Kidney (tissue), 13 donors: ENCODE measurements at regions not wholly inside any gene's neighbourhood (a gene's known extent, or its start where the extent isn't known, plus 50 kb on each side); places are given as distances from the start of the nearest gene placed in this dataset.

Source experiments
- DNase-seq, 5 donors: peaks; one replicate each; pipeline ENCODE4 v3.0.0-alpha.2; 2013 to 2020
- FAIRE-seq: peaks from 2 replicates; lab custom pipeline; 2012; peaks lifted over from hg19 to GRCh38; lab: Jason Lieb, UNC
- H3K27ac ChIP-seq, 2 donors: one replicate each; pipeline ENCODE4 v1.7.0; 2013; ENCODE audit warnings: low read depth in 2 of 2, low read length in 2 of 2, inconsistent platforms in 1 of 2
- H3K27me3 ChIP-seq: one replicate; pipeline ENCODE4 v1.7.1; 2013; ENCODE audit warnings: low read length, inconsistent platforms; ENCODE audit not compliant: control insufficient read depth, insufficient read depth
- H3K36me3 ChIP-seq, 3 donors: one replicate each; pipeline versions ENCODE4 v1.7.0 to v1.7.1; 2013; ENCODE audit warnings: low read length in 3 of 3, control low read depth in 1 of 3, inconsistent platforms in 1 of 3; ENCODE audit not compliant: insufficient read depth in 3 of 3, control insufficient read depth in 2 of 3
- H3K4me1 ChIP-seq, 3 donors: one replicate each; pipeline versions ENCODE4 v1.7.0 to v1.7.1; 2013; ENCODE audit warnings: low read length in 3 of 3, inconsistent platforms in 1 of 3, low read depth in 1 of 3; ENCODE audit not compliant: control insufficient read depth in 2 of 3, insufficient read depth in 2 of 3
- H3K4me3 ChIP-seq, 3 donors: one replicate each; pipeline versions ENCODE4 v1.7.0 to v1.8.1; 2013; ENCODE audit warnings: low read length in 3 of 3, control low read depth in 1 of 3, inconsistent platforms in 1 of 3
- H3K9ac ChIP-seq, 3 donors: one replicate each; pipeline versions ENCODE4 v1.7.0 to v1.7.1; 2013; ENCODE audit warnings: low read length in 3 of 3, control low read depth in 1 of 3, inconsistent platforms in 1 of 3
- H3K9me3 ChIP-seq, 3 donors: one replicate each; pipeline versions ENCODE4 v1.7.0 to v1.7.1; 2013; ENCODE audit warnings: low read length in 3 of 3, control low read depth in 1 of 3, inconsistent platforms in 1 of 3; ENCODE audit not compliant: control insufficient read depth in 2 of 3, insufficient read depth in 1 of 3
- CTCF ChIP-seq: IDR thresholded peaks from 3 replicates; pipeline ENCODE4 v1.5.1; 2012; ENCODE audit warnings: mild to moderate bottlenecking, moderate library complexity, borderline replicate concordance; ENCODE audit not compliant: insufficient read depth; ENCODE audit errors: extremely low read depth
- intact Hi-C: fragments of 100-400 bp; cut with DNase I; formaldehyde crosslinking; loops from one replicate; pipeline ENCODE4 v1.11.1; 2022
- donor health status: control.
- donor health status: control.
- donor health status: control.
- donor health status: control.
- donor health status: control.
- donor health status: DM: yes; HTN: yes; CAD: no.
- donor health status: Normal renal cell carcinoma (clear cell type).

GRCh38 chr13:112183532-112184090, 116.7 kb downstream of the SOX1 start:
- no peak overlapping the region for H3K4me3 ChIP-seq
- no peaks in the 10 kb centered on the region for H3K27me3 ChIP-seq
- H3K4me1 ChIP-seq: no peaks in the 10 kb centered on the region
- DNase-seq: no peak
- FAIRE-seq: no peak
- H3K36me3 ChIP-seq: no peaks in the 10 kb centered on the region
- TF ChIP-seq CTCF: no peak
- no peaks in the 10 kb centered on the region for H3K9me3 ChIP-seq
- intact Hi-C loops: no loop called here
- no peak overlapping the region for H3K27ac ChIP-seq
- H3K9ac ChIP-seq: no peak overlapping the region

- H3K27ac ChIP-seq: no peak overlapping the region
These were observed 117.3 kb downstream of the SOX1 start for GRCh38 chr13:112184261-112184660.

GRCh38 chr13:112184851-112185371, 118.0 kb downstream of the SOX1 start:
- FAIRE-seq: no peak
- H3K36me3 ChIP-seq: no peaks in the 10 kb centered on the region
- H3K4me1 ChIP-seq: no peaks in the 10 kb centered on the region
- no peak overlapping the region for H3K27ac ChIP-seq
- no peak for DNase-seq
- H3K9me3 ChIP-seq: no peaks in the 10 kb centered on the region
- no peak overlapping the region for H3K4me3 ChIP-seq
- H3K9ac ChIP-seq: no peak overlapping the region
- intact Hi-C loops: no loop called here
- no peak for TF ChIP-seq CTCF
- no peaks in the 10 kb centered on the region for H3K27me3 ChIP-seq

More at GRCh38 chr13:112184261-112184660, 117.3 kb downstream of the SOX1 start:
- H3K9me3 ChIP-seq: no peaks in the 10 kb centered on the region
- H3K4me1 ChIP-seq: no peaks in the 10 kb centered on the region
- no peak overlapping the region for H3K9ac ChIP-seq
- TF ChIP-seq CTCF: no peak
- no peaks in the 10 kb centered on the region for H3K27me3 ChIP-seq
- DNase-seq (no peak), FAIRE-seq (no peak)
- H3K4me3 ChIP-seq: no peak overlapping the region
- H3K36me3 ChIP-seq: no peaks in the 10 kb centered on the region
- intact Hi-C loops: no loop called here

- intact Hi-C loops: no loop called here
- Histone ChIP-seq H3K27ac (no peak overlapping the region), H3K4me3 (no peak overlapping the region), H3K36me3 (no peaks in the 10 kb centered on the region), H3K9me3 (no peaks in the 10 kb centered on the region), H3K27me3 (no peaks in the 10 kb centered on the region), H3K4me1 (no peaks in the 10 kb centered on the region), H3K9ac (no peak overlapping the region)
- no peak for FAIRE-seq
- no peak for TF ChIP-seq CTCF
- DNase-seq: no peak
These were observed 118.5 kb downstream of the SOX1 start for GRCh38 chr13:112185466-112185865.
